ENCODE measurements at regions not wholly inside any gene's neighbourhood (a gene's known extent, or its start where the extent isn't known, plus 50 kb on each side); places are given as distances from the start of the nearest gene placed in this dataset.
A peak's percentile ranks its signal among the peaks of the same experiment; 100 is the strongest.
"Not testable (repeated sequence)": the region's sequence is repeated elsewhere in the genome, so short reads cannot be mapped to it uniquely, and the experiment has no call there.

DNA sequence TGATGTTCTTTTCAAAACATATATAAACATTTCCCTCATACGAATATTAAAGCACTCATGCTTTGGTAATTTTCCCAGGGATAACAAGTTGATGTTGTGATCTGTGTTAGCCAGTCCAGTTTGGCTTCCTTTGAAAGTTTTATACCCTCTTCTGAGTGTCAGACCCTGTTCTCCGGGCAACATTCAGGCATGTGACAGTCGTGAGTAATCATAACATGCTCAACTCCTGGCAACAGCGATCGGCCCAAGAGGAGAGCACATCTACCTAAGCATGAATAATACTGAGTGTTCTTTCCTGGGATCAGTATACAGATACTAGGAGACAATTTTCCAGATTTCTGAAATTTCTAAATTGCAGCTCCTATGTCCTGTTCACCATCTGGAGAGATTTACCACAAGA, 1086.4 kb downstream of the CDH8 start:
- DNase-seq: no peak

DNA sequence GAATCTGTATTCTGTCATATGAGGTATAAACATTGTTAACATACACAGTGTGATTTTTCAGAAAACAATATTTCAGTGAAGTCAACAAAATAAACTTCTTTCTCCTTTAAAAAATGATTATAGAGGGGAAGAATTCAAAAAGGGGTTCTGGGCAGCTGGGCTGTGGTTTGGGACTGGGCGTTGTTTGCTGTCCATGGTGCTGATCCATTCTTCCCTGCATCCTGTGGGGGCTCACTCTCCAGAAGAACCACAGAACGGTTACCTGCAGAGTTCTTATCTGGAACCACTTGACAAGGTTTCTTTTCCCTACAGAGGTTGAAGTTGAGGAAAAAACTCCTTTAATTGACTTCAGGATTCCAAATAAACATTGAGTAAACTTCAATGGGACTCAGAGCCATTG, 1091.0 kb downstream of the CDH8 start:
- peak; percentile 68 for DNase-seq

DNA sequence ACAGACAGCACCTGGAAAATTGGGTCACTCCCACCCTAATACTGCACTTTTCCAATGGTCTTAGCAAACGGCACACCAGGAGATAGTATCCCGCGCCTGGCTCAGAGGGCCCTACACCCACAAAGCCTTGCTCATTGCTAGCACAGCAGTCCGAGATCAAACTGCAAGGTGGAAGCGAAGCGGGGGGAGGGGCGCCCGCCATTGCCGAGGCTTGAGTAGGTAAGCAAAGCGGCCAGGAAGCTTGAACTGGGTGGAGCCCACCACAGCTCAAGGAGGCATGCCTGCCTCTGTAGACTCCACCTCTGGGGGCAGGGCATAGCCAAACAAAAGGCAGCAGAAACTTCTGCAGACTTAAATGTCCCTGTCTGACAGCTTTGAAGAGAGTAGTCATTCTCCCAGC, 1100.0 kb downstream of the CDH8 start:
- DNase-seq: not testable (repeated sequence)

DNA sequence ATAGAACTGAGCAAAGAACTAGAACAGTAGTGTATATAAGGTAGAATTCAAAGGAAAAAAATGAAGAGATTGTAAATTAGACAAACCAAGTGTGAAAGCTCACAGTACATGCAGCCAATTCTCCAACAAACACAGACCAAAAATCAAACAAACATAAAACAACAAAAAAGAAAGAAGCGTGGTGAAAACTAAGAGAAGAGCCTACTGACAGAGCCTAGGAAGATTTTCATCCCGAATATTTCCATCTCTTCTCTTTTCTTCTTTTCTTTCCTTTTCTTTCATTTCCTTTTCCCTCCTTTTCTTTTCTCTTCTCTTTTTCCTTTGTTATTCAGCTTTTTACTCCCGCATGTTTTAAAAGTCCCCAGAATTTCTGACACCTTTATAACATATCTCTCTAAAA, 1103.6 kb downstream of the CDH8 start:
- no peak for DNase-seq

DNA sequence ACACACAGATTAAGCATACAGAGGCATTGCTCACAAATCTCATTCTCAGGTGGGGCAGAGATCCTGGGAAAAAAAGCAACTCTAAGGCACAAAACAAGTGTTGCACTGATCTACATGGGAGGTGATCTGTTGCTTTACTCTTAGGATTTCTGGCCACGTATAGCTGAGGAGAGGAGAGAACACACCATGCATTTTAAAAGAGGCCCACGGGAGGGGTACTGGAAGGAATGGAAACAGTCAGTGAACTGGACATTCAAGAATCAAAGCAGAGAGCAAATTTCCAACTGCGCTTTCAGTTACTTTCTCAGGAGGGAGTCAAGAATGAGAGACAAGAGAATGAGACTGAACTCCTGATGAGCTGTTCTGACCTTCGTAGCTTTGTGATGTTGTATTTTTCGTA, 1105.9 kb downstream of the CDH8 start:
- no peak for DNase-seq

DNA sequence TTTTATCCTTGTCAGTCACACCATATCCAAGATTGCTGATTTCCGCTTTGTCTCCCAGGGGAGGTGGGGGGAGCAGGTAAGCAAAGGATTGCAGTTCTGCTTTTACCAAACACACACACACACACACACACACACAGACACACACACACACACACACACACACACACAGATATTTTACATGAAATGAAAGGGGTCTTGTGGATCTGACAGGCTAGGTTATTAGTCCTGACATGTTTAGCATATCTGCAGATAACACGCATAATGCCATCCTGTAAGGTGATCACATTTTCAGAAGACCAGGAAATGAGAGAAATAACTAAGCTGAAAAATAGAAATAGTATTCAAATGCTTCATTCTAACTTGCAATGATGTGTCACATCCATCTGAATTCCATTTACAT, 1113.3 kb downstream of the CDH8 start:
- no peak for DNase-seq

DNA sequence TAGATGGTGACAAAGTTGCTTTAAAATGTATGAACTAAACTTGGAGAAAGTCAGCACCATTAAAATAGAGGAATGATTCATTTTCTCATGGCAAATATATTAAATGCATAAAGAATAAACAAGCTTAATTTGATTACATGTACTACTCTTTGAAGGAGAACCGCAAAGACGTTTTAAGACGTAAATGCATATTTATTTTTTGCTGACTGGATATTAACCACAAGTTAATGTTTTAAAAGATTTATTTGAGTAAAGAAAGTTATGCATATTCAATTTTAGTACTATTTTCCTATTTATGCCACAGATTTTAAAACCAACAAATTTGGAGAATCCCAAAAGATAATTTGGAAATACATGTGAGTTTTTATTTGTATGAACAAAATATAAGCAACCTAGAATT, 1121.9 kb downstream of the CDH8 start:
- DNase-seq: no peak

DNA sequence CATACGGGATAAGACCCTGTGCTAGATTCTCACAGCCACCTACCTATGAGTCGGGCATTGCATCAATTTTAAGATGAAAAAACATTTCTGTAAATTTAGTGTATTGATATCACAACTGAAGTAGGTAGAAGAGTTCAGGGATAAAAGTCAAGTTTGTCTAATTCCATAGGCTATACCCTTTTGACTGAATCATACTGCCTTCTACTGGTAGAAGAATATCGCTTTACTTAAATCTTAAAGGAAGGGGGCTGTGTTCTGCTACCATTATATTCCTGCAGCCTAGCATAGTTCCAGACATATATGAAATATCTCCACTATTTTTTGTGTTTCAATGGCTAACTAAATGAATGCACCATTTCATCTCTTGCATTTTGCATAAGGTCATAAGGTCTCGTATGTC, 1128.6 kb downstream of the CDH8 start:
- DNase-seq: no peak

DNA sequence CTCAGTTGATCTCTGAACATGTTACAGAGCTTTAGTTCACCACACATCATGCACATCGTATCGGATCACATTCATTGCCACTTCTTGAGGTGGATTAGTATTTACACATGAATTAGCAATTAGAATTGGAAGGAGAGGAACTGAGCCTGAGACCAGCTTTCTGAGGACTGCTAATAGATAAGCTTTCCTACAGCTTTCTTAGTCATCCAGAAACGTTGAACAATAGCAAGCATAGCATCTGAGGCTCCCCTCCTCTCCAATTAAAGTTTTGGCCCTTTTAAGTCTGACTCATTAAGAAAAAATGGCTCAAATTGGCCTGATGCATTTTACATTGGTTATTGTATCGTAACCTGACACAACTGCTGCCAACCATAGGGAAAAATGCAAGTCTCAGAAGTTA, 1130.4 kb downstream of the CDH8 start:
- no peak for DNase-seq

DNA sequence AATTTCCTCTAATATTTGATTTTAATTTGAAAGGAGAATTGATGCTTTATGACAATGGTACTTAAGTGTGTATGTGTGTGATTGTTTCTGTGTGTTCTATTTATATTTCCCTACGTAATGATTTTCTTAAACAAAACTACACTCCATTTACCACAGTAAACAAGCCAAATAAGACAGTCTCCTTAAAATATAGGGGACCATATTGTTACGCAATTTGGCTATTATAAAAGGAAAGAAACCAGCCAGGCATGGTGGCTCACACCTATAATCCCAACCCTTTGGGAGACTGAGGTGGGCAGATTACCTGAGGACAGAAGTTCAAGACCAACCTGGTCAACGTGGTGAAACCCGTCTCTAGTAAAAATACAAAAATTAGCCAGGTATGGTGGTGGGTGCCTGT, 1134.1 kb downstream of the CDH8 start:
- no peak for DNase-seq

DNA sequence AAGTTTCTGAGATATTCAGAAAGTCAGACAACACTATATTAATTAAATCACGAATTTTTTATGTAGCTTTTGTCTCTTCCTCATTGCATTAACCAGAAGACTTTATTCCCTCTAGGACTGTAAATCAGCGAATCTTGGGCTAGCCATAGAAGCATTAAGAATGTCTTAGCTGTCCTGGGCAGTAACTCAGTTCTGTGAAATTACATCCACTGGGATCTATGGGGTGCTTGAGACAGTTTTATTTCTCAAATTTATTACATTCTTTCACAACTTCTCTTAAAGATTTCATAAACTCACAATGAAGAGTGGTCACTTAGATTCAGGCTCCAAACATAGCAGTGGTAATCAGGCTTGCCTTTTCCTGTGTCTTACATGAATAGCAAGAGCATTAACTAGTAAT, 1153.4 kb downstream of the CDH8 start:
- no peak for DNase-seq

DNA sequence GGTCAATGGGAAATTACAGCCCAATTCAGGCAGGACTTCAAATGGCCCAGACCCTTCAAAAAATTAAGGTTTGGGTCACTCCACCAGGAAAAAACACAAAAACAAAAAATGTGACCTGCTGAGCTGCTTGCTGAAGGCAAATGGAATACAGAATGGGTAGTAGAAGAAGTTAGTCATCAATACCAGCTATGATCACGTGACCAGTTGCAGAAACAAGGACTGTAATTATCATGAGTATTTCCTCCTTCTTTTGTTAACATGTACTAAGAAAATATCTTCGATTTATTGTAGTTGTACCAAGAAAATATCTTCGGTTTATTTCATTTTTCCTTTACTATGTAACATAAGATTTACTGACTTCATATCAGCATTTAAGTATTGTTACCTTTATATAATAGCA, 1183.6 kb downstream of the CDH8 start:
- DNase-seq: no peak

DNA sequence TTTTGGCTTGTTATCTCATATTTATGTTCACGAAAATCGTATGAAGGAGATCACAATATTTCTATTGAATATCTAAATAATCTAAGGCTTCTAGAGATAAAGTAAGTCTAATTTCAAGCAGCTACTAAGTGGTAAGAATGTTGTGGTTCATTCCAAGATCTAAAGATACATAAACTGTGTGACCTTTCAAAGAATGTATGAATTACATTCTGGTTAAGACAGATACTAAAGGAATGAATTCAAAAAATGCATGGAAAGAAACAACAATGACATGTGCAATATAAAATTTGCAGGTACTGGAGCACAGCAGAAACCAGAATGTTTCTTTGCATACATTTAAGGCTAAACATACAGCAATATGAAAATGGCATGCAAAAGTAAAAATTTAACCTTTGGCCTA, 1214.6 kb downstream of the CDH8 start:
- no peak for DNase-seq

DNA sequence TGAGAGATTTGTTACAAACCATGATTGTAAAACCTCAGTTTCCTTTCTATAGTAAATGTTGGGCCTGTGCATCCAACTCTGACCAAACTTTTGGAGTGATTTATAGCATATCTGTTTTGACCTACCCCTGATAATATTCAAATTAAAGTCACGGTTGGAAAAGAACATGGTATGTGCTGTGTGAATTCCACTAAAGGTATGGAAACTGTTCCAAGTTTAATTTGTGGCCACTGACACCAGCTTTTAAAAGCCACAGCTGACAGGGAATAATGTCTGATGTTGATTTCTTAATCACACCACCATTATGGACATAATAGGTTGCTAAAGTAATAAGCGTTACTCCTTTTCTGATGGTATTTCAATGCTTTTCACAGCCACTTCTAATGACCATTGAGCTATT, 1215.9 kb downstream of the CDH8 start:
- no peak for DNase-seq

DNA sequence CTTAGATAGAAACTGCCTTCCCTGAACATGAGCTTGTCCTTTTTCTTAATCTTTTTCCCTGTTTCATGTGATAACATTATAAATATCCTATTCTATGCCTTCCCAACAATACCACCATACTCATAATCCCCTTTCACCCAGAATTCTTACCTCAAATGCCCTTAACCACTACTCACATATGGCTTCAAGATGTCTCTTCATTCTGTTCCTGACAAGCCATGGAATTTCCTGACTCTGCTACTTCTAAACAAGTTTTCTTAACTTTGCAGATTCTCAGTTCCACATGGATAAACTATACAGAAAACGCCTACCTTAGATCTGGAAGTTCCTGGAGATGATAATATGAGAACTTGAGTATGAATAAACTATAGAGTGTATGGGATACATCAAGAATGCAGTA, 1217.8 kb downstream of the CDH8 start:
- no peak for DNase-seq

DNA sequence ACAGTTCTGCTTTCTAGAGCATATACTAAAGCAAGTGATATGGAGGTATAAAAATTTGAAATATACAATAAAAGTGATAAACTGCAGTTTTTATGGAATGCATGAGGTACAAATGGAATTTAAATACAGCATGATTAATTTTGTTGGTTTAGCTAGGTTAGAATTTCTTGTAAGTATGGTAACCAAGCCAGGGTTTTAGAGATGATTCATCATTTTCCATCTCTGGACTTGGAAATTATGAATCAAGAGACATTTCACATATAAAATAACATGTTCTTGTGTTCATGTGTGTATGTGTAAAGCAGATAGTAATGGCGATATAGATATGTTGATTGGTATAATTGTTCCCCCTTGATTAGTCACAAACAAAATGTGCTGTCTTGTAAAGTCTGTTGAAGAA, 1219.8 kb downstream of the CDH8 start:
- DNase-seq: no peak

DNA sequence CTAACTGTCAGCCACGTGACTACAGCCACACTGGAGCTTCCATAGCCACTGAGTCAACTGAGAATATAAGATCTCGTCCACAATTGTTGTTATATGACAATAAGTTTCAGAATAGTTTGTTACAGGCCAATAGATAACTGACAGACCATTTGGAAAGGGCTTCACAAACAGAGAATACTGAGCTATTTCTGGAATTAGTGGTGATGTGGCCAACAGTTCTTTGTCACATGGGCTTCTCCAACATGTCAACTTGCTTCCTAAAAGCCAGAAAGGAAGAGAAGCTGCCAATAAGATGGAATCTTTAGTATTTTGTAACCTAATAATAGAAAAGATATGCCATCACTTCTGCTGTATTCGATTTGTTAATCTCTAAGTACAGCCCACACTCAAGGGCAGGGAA, 1220.4 kb downstream of the CDH8 start:
- no peak for DNase-seq

DNA sequence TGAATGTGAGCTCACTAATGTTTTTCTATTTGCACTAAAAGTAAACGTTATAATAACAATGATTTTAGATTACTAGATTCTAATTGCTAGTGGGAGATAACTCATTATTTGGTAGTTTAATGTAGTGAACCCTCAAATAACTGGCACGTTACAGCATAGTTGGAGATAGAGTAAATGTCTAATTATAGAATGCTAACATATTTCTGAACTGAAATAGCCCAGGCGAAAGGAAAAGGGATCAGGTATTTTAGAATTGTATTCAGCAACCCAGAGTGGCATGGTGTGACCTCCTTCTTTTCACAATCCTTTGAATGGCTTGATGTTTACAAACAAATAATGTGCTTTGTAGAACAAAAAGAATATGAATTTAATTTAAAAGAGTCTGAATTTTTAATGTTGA, 1221.2 kb downstream of the CDH8 start:
- no peak for DNase-seq

DNA sequence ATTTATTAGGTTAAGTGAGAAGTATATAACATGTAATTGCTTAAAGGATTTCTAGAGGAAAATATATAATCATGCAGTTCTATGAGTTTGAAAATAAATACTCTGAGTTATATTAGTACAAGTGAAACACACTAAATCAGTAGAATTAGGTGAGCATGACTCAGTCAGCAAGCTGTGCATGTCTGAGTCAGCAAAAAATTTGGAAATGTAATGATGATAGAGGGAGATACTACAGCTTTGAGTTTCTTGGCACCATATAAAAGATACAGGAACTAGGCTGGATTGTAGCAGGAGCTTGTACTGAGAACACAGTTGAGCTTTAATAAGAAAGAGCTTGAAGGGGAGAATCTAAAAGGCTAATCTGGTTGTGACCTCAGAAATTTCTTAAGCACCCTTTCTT, 1224.6 kb downstream of the CDH8 start:
- no peak for DNase-seq

DNA sequence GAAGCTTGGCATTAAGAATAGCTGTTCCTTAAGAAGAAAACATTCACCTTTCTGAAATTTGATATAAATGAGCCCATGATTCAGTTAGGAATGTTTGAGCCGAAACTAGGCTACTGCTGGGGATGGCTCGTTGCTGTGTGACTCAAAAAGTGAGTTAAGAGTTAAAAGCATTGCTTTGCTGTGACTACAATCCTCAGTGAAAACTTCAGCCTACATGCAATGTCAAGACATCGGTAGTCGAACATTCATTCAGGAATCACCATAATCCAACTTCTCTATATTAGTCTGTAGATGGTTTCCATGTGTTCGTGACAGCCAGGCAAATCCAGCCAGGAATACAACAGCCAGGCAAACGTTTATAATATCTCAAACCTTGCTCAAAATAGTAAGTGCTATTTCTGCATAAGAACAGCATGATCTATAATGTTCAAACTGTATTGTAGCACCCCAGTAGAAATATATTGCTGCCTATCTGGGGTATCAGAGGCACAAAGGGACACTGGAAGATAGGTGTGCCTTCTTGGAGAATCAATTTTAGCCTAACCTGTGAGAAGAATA, 1225.1 kb downstream of the CDH8 start:
- DNase-seq: peak; percentile 52

DNA sequence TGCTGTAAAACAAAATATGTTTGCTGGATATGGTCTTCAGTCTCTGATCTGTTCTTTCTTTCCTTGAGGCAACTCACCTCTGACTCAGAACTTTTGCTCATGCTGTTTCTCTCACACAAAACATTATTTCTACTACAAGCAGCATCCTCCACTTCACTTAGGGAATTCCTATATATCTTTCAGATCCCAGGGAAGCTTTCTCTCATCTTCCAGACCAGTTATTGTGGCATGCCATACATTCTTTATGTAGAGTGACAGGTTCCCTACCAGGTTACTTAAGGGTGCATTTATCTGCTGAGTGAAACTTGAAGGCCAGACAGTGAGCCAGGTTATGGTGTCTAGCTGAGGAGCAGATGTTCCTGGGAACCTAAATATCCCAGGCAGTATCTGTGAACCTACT, 1226.0 kb downstream of the CDH8 start:
- DNase-seq: peak; percentile 68

DNA sequence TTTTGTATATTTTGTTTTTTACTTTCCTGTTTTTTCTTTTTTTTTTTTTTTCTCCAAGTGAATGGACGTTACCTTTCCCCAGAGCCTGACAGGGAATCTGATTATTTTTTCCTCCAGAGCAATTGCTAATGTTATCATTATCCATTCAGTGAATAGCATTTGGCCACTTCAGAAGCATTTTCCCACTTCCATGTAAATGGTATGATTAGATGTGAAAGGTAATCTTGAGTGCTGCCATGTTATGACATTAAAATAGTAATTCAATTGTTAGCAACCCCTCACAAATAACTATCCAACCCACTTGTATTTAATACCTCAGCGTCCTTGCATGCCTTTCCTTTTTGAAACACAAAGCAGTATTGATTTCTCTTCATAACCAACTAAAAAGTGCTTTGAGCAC, 1243.8 kb downstream of the CDH8 start:
- no peak for DNase-seq

DNA sequence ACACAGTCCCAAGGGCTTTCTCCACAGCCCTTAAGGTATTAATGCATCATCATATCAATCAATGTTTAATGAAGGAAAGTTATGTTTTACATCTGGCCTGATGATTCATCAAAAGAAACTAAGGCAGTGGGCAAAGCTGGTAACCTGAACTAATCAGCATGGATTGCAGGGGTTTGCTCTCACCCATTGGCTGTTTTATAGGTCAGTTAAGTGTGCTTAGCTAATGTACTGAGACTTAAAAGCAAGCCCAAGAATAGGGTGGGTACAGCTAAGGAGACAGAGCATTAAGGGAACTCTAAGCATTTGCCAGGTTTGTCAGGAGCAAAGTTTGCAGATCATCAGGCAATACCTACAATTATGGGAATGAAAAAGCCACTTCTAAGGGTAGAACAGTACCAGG, 1247.6 kb downstream of the CDH8 start:
- DNase-seq: no peak

DNA sequence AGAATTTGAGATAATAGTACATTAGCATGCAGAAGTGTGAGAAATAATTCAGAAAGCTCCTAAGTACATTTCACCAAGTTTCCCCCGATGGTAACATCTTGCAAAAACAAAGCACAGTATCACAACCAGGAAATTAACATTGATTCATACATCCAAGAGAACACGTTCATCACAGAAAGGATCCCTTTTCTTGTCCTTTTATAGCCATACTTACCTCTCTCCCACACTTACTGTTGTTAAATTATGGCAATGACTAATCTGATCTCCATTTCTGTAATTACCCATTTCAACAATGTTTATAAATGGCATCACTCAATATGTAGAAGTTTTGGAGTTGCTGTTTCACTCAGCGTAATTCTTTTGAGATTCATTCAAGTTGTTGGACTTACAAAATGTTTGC, 1260.0 kb downstream of the CDH8 start:
- DNase-seq: no peak

DNA sequence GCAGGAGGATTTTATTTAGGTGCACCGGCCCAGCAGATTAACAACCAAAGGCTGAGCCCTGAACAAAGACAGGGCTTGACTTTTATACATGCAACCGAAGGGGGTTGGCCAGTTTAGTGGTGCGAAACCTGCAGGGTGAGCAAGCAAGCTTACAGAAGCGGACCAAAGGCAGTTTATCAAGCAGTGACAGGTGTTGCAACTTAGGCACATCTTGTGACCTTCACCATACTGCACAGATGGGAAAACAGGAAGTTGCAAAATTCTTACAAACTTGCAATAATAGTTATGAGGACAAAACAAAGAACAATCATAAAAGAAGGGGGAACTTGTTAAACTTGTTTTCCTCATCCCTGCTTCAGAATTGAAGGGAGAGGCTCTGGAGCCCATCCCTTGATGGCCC, 1265.1 kb downstream of the CDH8 start:
- no peak for DNase-seq

DNA sequence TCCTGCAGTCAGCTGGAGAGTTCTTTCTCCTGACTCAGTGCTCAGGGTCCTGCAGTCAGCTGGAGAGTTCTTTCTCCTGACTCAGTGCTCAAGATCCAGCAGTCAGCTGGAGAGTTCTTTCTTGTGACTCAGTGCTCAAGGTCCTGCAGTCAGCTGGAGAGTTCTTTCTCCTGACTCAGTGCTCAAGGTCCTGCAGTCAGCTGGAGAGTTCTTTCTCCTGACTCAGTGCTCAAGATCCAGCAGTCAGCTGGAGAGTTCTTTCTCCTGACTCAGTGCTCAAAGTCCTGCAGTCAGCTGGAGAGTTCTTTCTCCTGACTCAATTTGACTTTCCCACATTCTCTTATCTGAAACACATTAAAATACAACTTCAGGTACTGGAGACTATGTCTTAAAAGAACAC, 1265.9 kb downstream of the CDH8 start:
- not testable (repeated sequence) for DNase-seq

Data from islet precursor cell (in vitro differentiated cells).